PC-9 (cell line): ENCODE measurements at regions not wholly inside any gene's neighbourhood (a gene's known extent, or its start where the extent isn't known, plus 50 kb on each side); places are given as distances from the start of the nearest gene placed in this dataset.

Experiments used
- BruUV-seq: library from RNA; stranded (reverse); fragments of 400-500 nt; replicated peaks from 2 replicates; lab custom pipeline; 2021; lab: Mats Ljungman, UMichigan
- CTCF ChIA-PET: fragments of 300-600 bp; sonication (Branson Sonifier 250); formaldehyde crosslinking; loops from one replicate; lab custom pipeline; 2022; ENCODE audit warnings: antibody characterized with exemption; lab: Charles Lee
- POLR2A ChIA-PET: fragments of 300-600 bp; sonication (Branson Sonifier 250); formaldehyde crosslinking; loops from one replicate; lab custom pipeline; 2022; ENCODE audit warnings: antibody characterized with exemption; ENCODE audit not compliant: unreplicated experiment; lab: Charles Lee
- DNase-seq, 2 experiments: peaks; one replicate each; pipeline versions ENCODE4 v3.0.0 to v3.0.0-alpha.2; 2015 to 2022; ENCODE audit warnings: mixed read lengths in 1 of 2
- H2AFZ ChIP-seq: fragments of 200-600 bp; sonication (generic); 2 replicates; pipeline ENCODE4 v1.8.1; 2017; ENCODE audit warnings: antibody characterized with exemption
- H3F3A ChIP-seq: fragments of 200-600 bp; sonication (generic); 2 replicates; pipeline ENCODE4 v1.8.1; 2017; ENCODE audit warnings: antibody characterized with exemption, mild to moderate bottlenecking, low read depth; ENCODE audit not compliant: insufficient read depth
- H3K27ac ChIP-seq: fragments of 200-600 bp; sonication (generic); 2 replicates; pipeline ENCODE4 v1.6.1; 2016; ENCODE audit warnings: mixed run types
- H3K27me3 ChIP-seq: fragments of 200-600 bp; sonication (generic); 2 replicates; pipeline ENCODE4 v1.6.1; 2016; ENCODE audit warnings: low read depth, mixed run types; ENCODE audit not compliant: insufficient read depth
- H3K36me3 ChIP-seq: fragments of 200-600 bp; sonication (generic); 2 replicates; pipeline ENCODE4 v1.6.1; 2016; ENCODE audit warnings: low read depth, mixed run types
- H3K4me1 ChIP-seq: fragments of 200-600 bp; sonication (generic); replicated peaks from 2 replicates; pipeline ENCODE4 v1.6.1; 2016; ENCODE audit warnings: mixed run types; ENCODE audit not compliant: insufficient read depth
- H3K4me2 ChIP-seq: fragments of 200-600 bp; sonication (generic); 2 replicates; pipeline ENCODE4 v1.6.1; 2017; ENCODE audit warnings: mixed run types
- H3K4me3 ChIP-seq: fragments of 200-600 bp; sonication (generic); 2 replicates; pipeline ENCODE4 v1.6.1; 2016; ENCODE audit warnings: mixed run types
- H3K79me2 ChIP-seq: fragments of 200-600 bp; sonication (generic); 2 replicates; pipeline ENCODE4 v1.6.1; 2017; ENCODE audit warnings: low read depth, mixed run types
- H3K9me2 ChIP-seq: fragments of 200-600 bp; sonication (generic); 2 replicates; pipeline ENCODE4 v1.8.1; 2017; ENCODE audit warnings: mild to moderate bottlenecking; ENCODE audit not compliant: insufficient read depth
- H3K9me3 ChIP-seq: fragments of 200-600 bp; sonication (generic); 2 replicates; pipeline ENCODE4 v1.8.1; 2016; ENCODE audit warnings: low read depth; ENCODE audit not compliant: insufficient read depth
- H4K20me1 ChIP-seq: fragments of 200-600 bp; sonication (generic); 2 replicates; pipeline ENCODE4 v1.8.1; 2017; ENCODE audit not compliant: insufficient read depth
- CTCF ChIP-seq: fragments of 200-600 bp; sonication (generic); conservative IDR thresholded peaks from 2 replicates; pipeline ENCODE4 v1.6.1; 2017; ENCODE audit warnings: mixed run types, antibody characterized with exemption, mild to moderate bottlenecking, moderate library complexity
- EZH2 ChIP-seq: fragments of 200-600 bp; sonication (generic); IDR thresholded peaks from 2 replicates; pipeline ENCODE4 v1.8.0; 2017; ENCODE audit warnings: antibody characterized with exemption, low read depth
- intact Hi-C: fragments of 100-400 bp; cut with micrococcal nuclease; formaldehyde crosslinking; loops from one replicate; pipeline ENCODE4 v1.10.0; 2022; ENCODE audit not compliant: unreplicated experiment

- CTCF ChIA-PET = no interaction called here
- POLR2A ChIA-PET = no interaction called here
- intact Hi-C loops = no loop called here
Measured at GRCh38 chr4:66814277-66814676, 731.0 kb downstream of the CENPC start.

GRCh38 chr4:66805582-66805981, 739.7 kb downstream of the CENPC start:
- Histone ChIP-seq H3K36me3 (no peaks in the 10 kb centered on the region), H3K4me3 (no peak overlapping the region), H3F3A (no peaks in the 10 kb centered on the region), H3K9me2 (no peaks in the 10 kb centered on the region), H3K9me3 (no peaks in the 10 kb centered on the region), H3K4me2 (no peak overlapping the region), H4K20me1 (no peaks in the 10 kb centered on the region), H3K27ac (no peak overlapping the region), H3K27me3 (no peaks in the 10 kb centered on the region), H3K79me2 (no peaks in the 10 kb centered on the region), H3K4me1 (no peaks in the 10 kb centered on the region), H2AFZ (no peak overlapping the region)
- BruUV-seq = no TSS peak
- intact Hi-C loops = no loop called here
- TF ChIP-seq EZH2 = no peak
- TF ChIP-seq CTCF = no peak
- no peak for DNase-seq
- POLR2A ChIA-PET = no interaction called here
- CTCF ChIA-PET = no interaction called here

More at GRCh38 chr4:66814277-66814676, 731.0 kb downstream of the CENPC start:
- H3K9me2 ChIP-seq = no peaks in the 10 kb centered on the region
- H3K4me1 ChIP-seq = no peaks in the 10 kb centered on the region
- H3K4me2 ChIP-seq = no peak overlapping the region
- no peak overlapping the region for H3K4me3 ChIP-seq
- no peak for TF ChIP-seq CTCF
- no peak for TF ChIP-seq EZH2
- no peaks in the 10 kb centered on the region for H3K79me2 ChIP-seq
- H3K36me3 ChIP-seq = no peaks in the 10 kb centered on the region
- H3K9me3 ChIP-seq = no peaks in the 10 kb centered on the region
- no peak overlapping the region for H2AFZ ChIP-seq
- no peaks in the 10 kb centered on the region for H3K27me3 ChIP-seq
- H3F3A ChIP-seq = no peaks in the 10 kb centered on the region
- no peaks in the 10 kb centered on the region for H4K20me1 ChIP-seq
- no peak overlapping the region for H3K27ac ChIP-seq
- DNase-seq = no peak
- no TSS peak for BruUV-seq

GRCh38 chr4:66804979-66805378, 740.3 kb downstream of the CENPC start:
- Histone ChIP-seq H3K27ac (no peak overlapping the region), H3K36me3 (no peaks in the 10 kb centered on the region), H3K4me2 (no peak overlapping the region), H3K79me2 (no peaks in the 10 kb centered on the region), H3K27me3 (no peaks in the 10 kb centered on the region), H3F3A (no peaks in the 10 kb centered on the region), H3K4me3 (no peak overlapping the region), H3K9me3 (no peaks in the 10 kb centered on the region), H3K9me2 (no peaks in the 10 kb centered on the region), H2AFZ (no peak overlapping the region), H3K4me1 (no peaks in the 10 kb centered on the region), H4K20me1 (no peaks in the 10 kb centered on the region)
- intact Hi-C loops = no loop called here
- no peak for TF ChIP-seq CTCF
- TF ChIP-seq EZH2 = no peak
- no TSS peak for BruUV-seq
- CTCF ChIA-PET = no interaction called here
- DNase-seq = no peak
- POLR2A ChIA-PET = no interaction called here
